IgD-negative memory B cell (primary cell): ENCODE measurements at regions not wholly inside any gene's neighbourhood (a gene's known extent, or its start where the extent isn't known, plus 50 kb on each side); places are given as distances from the start of the nearest gene placed in this dataset.
"Not testable (repeated sequence)": the region's sequence is repeated elsewhere in the genome, so short reads cannot be mapped to it uniquely, and the experiment has no call there.

ENCODE experiments used
- H3K27ac Mint-ChIP-seq, 3 donors: one replicate each; pipeline ENCODE4 v1.8.0; 2020 to 2022; ENCODE audit warnings: mild to moderate bottlenecking in 3 of 3, mixed read lengths in 3 of 3, moderate library complexity in 1 of 3
- H3K27me3 Mint-ChIP-seq: one replicate; pipeline ENCODE4 v1.8.0; 2021; ENCODE audit warnings: mixed read lengths
- H3K36me3 Mint-ChIP-seq: one replicate; pipeline ENCODE4 v1.8.0; 2020; ENCODE audit warnings: mild to moderate bottlenecking, mixed read lengths
- H3K4me1 Mint-ChIP-seq, 3 donors: one replicate each; pipeline ENCODE4 v1.8.0; 2020 to 2022; ENCODE audit warnings: mixed read lengths in 3 of 3, mild to moderate bottlenecking in 1 of 3
- H3K4me3 Mint-ChIP-seq, 4 donors: one replicate each; pipeline ENCODE4 v1.8.0; 2020 to 2022; ENCODE audit warnings: mild to moderate bottlenecking in 4 of 4, mixed read lengths in 4 of 4, moderate library complexity in 3 of 4
- H3K9me3 Mint-ChIP-seq, 3 donors: one replicate each; pipeline ENCODE4 v1.8.0; 2020 to 2021; ENCODE audit warnings: mixed read lengths in 3 of 3, mild to moderate bottlenecking in 1 of 3

- peaks cover 0 to 2% (median 0%) of the 10 kb centered on the region in 3 donors for H3K9me3 Mint-ChIP-seq
- no peaks in the 10 kb centered on the region for H3K36me3 Mint-ChIP-seq
- H3K27me3 Mint-ChIP-seq, result no peaks in the 10 kb centered on the region
- H3K27ac Mint-ChIP-seq, result peak overlapping the region in 1 of 3 donors; percentile 36
- no peak overlapping the region for H3K4me3 Mint-ChIP-seq
- no peaks in the 10 kb centered on the region for H3K4me1 Mint-ChIP-seq
Observed at GRCh38 chr10:109698882-109699664, 224.2 kb downstream of the XPNPEP1 start.

DNA sequence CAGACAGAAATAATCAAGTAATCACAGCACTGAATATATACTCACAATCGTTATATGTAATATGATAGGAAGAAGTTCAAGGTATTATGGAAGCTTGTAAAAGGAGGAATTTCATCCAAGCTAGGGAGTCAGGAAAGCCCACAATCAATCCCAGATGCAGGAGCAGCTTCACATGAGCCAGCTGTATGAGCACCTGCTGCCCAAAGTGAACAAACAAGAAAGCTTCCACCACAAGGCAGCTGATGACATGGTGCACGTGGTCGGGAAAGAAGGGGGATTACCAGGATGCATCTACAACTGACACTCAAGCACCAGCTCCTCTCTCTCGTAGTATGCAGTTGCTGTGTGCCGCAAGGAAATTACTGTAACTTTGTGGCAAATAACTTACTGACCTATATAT lies 225.2 kb downstream of the XPNPEP1 start:
- Mint-ChIP-seq H3K27ac (no peak overlapping the region), H3K4me1 (no peaks in the 10 kb centered on the region), H3K9me3 (no peaks in the 10 kb centered on the region), H3K27me3 (no peaks in the 10 kb centered on the region), H3K4me3 (no peak overlapping the region), H3K36me3 (no peaks in the 10 kb centered on the region)

- H3K36me3 Mint-ChIP-seq, result no peaks in the 10 kb centered on the region
- H3K27me3 Mint-ChIP-seq, result no peaks in the 10 kb centered on the region
- no peaks in the 10 kb centered on the region for H3K9me3 Mint-ChIP-seq
- no peak overlapping the region for H3K4me3 Mint-ChIP-seq
- H3K27ac Mint-ChIP-seq, result no peak overlapping the region
- H3K4me1 Mint-ChIP-seq, result no peaks in the 10 kb centered on the region
Observed at GRCh38 chr10:109696981-109697775, 226.1 kb downstream of the XPNPEP1 start.

GRCh38 chr10:109696462-109696861 lies 226.8 kb downstream of the XPNPEP1 start:
- Mint-ChIP-seq H3K4me1 (no peaks in the 10 kb centered on the region), H3K36me3 (no peaks in the 10 kb centered on the region), H3K27me3 (no peaks in the 10 kb centered on the region), H3K9me3 (no peaks in the 10 kb centered on the region), H3K4me3 (no peak overlapping the region), H3K27ac (no peak overlapping the region)

GRCh38 chr10:109695988-109696387 lies 227.3 kb downstream of the XPNPEP1 start:
- no peaks in the 10 kb centered on the region for H3K27me3 Mint-ChIP-seq
- no peaks in the 10 kb centered on the region for H3K36me3 Mint-ChIP-seq
- no peak overlapping the region for H3K4me3 Mint-ChIP-seq
- no peaks in the 10 kb centered on the region for H3K4me1 Mint-ChIP-seq
- no peaks in the 10 kb centered on the region for H3K9me3 Mint-ChIP-seq
- H3K27ac Mint-ChIP-seq, result no peak overlapping the region

DNA sequence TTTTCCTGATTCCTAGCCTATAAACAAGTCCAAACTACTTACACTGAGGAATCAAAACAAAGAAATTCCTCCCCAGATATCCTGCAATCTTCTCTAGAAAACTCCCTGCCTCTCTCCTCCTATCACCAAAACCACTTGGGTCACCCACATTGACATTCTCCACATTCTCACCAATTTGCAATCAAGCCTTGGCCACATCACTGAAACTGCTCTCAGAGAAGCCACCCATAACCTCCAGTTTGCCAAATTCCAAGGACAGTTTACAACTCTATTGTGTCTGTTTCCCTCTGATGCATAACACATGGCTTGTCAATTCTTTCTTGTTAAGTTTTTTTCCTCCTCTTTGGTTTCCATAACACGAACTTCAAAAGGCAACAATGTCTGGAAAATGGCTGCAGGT lies 233.5 kb downstream of the XPNPEP1 start:
- H3K27me3 Mint-ChIP-seq, result no peaks in the 10 kb centered on the region
- H3K27ac Mint-ChIP-seq, result no peak overlapping the region
- H3K4me1 Mint-ChIP-seq, result no peaks in the 10 kb centered on the region
- no peak overlapping the region for H3K4me3 Mint-ChIP-seq
- no peaks in the 10 kb centered on the region for H3K36me3 Mint-ChIP-seq
- H3K9me3 Mint-ChIP-seq, result peaks cover 0 to 8% (median 2%) of the 10 kb centered on the region in 3 donors

GRCh38 chr10:109679478-109679877 lies 243.8 kb downstream of the XPNPEP1 start:
- Mint-ChIP-seq H3K4me1 (no peaks in the 10 kb centered on the region), H3K9me3 (peaks cover 0 to 4% (median 0%) of the 10 kb centered on the region in 3 donors), H3K27me3 (no peaks in the 10 kb centered on the region), H3K36me3 (no peaks in the 10 kb centered on the region), H3K4me3 (no peak overlapping the region), H3K27ac (no peak overlapping the region)

DNA sequence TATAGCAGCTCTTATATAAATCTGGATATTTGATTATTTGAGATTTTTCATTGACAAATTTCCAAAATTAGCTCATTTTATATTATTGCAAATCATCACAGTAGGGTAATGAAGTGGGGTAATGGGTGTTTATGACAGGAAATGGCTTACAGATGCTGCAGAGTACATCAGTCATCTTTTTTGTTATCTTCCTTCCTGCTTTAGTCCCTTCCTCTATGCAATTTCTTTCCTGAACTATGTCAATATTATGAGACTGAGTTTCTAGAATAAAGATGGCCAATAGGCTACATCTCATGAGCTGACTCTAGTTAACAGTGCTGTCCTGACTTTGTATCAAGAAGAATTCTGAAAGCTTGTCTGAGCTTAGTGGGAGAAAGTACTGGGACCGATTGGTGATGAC lies 244.5 kb downstream of the XPNPEP1 start:
- H3K36me3 Mint-ChIP-seq, result no peaks in the 10 kb centered on the region
- H3K27ac Mint-ChIP-seq, result no peak overlapping the region
- H3K27me3 Mint-ChIP-seq, result no peaks in the 10 kb centered on the region
- H3K9me3 Mint-ChIP-seq, result peaks cover 0 to 2% (median 0%) of the 10 kb centered on the region in 3 donors
- no peak overlapping the region for H3K4me3 Mint-ChIP-seq
- H3K4me1 Mint-ChIP-seq, result no peaks in the 10 kb centered on the region

GRCh38 chr10:109676703-109677102 lies 246.6 kb downstream of the XPNPEP1 start:
- Mint-ChIP-seq H3K4me1 (no peaks in the 10 kb centered on the region), H3K9me3 (peaks cover 0 to 3% (median 0%) of the 10 kb centered on the region in 3 donors), H3K36me3 (no peaks in the 10 kb centered on the region), H3K27ac (no peak overlapping the region), H3K4me3 (no peak overlapping the region), H3K27me3 (no peaks in the 10 kb centered on the region)

DNA sequence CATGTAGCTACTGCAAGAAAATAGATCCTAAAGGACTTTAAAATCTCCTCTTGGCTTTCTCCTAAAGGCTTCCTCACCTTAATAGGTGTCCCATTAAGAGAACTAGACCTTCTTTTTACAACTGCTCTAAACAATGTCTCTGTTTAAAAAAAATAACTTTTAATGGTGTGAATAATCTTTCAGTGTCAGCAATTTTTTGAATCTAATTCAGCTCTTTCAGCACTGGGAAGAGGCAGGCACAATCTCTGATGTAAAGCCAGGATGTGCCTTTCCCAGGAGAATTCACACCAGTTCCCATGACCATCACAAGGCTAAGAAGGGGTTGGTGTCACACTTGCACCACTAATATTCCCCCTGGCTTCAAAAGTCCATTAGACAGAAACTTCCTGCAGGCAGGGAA lies 254.6 kb downstream of the XPNPEP1 start:
- Mint-ChIP-seq H3K36me3 (no peaks in the 10 kb centered on the region), H3K9me3 (peaks cover 0 to 7% (median 4%) of the 10 kb centered on the region in 3 donors), H3K27ac (no peak overlapping the region), H3K27me3 (no peaks in the 10 kb centered on the region), H3K4me1 (no peaks in the 10 kb centered on the region), H3K4me3 (no peak overlapping the region)

DNA sequence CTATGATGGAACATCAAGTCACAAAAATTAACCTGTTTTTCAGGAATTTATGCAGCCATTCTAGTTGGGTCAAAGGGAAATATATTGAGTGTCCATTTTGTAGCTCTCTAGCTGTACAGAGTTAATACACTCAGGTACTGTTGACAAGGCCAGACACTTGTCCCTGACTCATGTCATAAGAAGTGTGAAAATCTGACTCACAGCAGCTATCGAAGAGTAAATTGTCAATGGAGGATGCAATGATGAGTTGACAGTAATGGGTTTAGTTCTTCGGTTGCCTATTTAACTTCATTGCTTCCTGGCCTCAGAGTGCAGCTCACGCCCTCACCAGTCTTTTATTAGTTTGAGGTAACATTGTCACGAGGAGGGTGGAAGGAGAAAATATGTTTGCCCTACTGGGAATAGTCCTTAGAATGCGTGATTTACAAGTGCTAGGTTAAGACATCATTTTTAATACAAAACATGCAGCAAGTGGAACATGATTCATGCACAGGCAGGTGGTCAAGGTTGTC lies 255.1 kb downstream of the XPNPEP1 start:
- Mint-ChIP-seq H3K4me1 (no peaks in the 10 kb centered on the region), H3K36me3 (no peaks in the 10 kb centered on the region), H3K9me3 (peaks cover 0 to 8% (median 4%) of the 10 kb centered on the region in 3 donors), H3K4me3 (no peak overlapping the region), H3K27me3 (no peaks in the 10 kb centered on the region), H3K27ac (no peak overlapping the region)

DNA sequence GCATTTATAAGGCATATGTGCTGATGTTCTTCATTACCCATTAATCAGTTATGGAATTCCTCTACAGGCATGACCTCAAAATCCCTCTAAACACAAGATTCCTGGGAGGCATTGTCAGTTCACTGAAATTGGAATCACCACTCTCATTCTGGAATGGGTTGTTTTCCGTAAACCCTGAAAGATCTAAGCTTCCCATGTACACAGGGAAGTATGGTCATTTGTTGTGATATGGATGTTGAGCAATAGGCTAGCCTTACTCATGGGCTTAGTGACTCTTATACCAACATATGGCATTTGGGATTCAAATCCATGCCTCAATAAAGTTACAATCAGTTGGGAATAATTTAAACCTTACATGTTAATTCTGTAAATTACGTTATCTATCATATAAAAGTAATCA lies 258.0 kb downstream of the XPNPEP1 start:
- peaks cover 0 to 6% (median 5%) of the 10 kb centered on the region in 3 donors for H3K9me3 Mint-ChIP-seq
- no peak overlapping the region for H3K27ac Mint-ChIP-seq
- H3K4me1 Mint-ChIP-seq, result peaks cover 0 to 1% (median 0%) of the 10 kb centered on the region in 3 donors
- no peaks in the 10 kb centered on the region for H3K27me3 Mint-ChIP-seq
- H3K4me3 Mint-ChIP-seq, result no peak overlapping the region
- no peaks in the 10 kb centered on the region for H3K36me3 Mint-ChIP-seq

GRCh38 chr10:109664554-109664953 lies 258.8 kb downstream of the XPNPEP1 start:
- Mint-ChIP-seq H3K4me1 (peaks cover 0 to 1% (median 0%) of the 10 kb centered on the region in 3 donors), H3K4me3 (no peak overlapping the region), H3K27ac (no peak overlapping the region), H3K9me3 (peaks cover 4 to 9% (median 5%) of the 10 kb centered on the region in 3 donors), H3K36me3 (no peaks in the 10 kb centered on the region), H3K27me3 (no peaks in the 10 kb centered on the region)

- no peaks in the 10 kb centered on the region for H3K27me3 Mint-ChIP-seq
- peaks cover 4 to 6% (median 5%) of the 10 kb centered on the region in 3 donors for H3K9me3 Mint-ChIP-seq
- no peak overlapping the region for H3K4me3 Mint-ChIP-seq
- no peak overlapping the region for H3K27ac Mint-ChIP-seq
- H3K4me1 Mint-ChIP-seq, result peaks cover 0 to 1% (median 0%) of the 10 kb centered on the region in 3 donors
- H3K36me3 Mint-ChIP-seq, result no peaks in the 10 kb centered on the region
Observed at GRCh38 chr10:109663122-109663521, 260.2 kb downstream of the XPNPEP1 start.

- H3K4me1 Mint-ChIP-seq, H3K9me3 Mint-ChIP-seq, H3K36me3 Mint-ChIP-seq, H3K27ac Mint-ChIP-seq, H3K4me3 Mint-ChIP-seq, H3K27me3 Mint-ChIP-seq: not testable (repeated sequence)
Observed at GRCh38 chr10:109652612-109653011, 270.7 kb downstream of the XPNPEP1 start.
